ENCODE measurements at regions not wholly inside any gene's neighbourhood (a gene's known extent, or its start where the extent isn't known, plus 50 kb on each side); places are given as distances from the start of the nearest gene placed in this dataset.
A peak's percentile ranks its signal among the peaks of the same experiment; 100 is the strongest.

DNA sequence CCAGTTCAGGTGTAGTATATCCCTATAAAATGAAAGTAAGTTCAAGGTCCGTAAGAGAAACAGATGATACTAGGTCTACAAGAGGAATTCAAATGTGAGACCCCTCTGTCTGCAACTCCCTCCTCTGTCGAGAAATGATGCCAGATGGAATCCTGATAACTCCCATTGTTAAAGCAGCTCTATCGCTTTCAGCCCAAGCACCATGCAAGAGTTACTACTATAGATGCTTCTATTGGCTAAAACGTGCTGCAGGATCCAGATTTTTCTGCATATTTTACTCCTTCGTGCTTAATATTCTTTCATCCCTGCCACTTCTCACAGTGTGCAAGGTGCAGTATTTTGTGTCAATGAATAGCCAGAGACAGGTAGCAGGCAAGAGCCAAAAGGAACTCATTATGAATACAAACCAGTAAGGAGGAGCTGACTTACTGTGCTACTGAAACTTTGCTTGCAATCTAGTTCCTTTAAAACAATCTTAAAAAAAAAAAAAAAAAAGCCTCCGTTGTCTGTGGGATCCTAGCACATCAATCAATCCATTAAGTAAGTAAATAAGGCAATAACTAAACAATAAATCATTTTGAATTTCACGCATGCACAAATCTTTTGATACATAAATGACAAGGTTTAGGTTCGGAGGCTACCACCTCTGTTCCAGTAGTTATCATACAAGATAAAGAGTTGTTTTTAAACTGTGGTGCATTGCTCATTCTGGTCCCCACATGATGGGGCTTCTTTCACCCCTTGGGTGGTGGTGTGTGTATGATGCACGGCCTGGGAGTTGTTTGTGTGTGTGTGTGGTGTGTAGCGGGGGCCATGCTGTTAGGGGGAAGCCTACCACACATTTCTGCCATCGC is 151.1 kb upstream of the MPDZ start:
- DNase-seq: no peak
- no peaks in the 10 kb centered on the region for H3K36me3 ChIP-seq
- H3K27me3 ChIP-seq: no peaks in the 10 kb centered on the region
- no peak overlapping the region for H3K27ac ChIP-seq
- no peak for TF ChIP-seq POLR2A (IDR thresholded peaks at IDR 0.05)
- TF ChIP-seq, protein P1, sequence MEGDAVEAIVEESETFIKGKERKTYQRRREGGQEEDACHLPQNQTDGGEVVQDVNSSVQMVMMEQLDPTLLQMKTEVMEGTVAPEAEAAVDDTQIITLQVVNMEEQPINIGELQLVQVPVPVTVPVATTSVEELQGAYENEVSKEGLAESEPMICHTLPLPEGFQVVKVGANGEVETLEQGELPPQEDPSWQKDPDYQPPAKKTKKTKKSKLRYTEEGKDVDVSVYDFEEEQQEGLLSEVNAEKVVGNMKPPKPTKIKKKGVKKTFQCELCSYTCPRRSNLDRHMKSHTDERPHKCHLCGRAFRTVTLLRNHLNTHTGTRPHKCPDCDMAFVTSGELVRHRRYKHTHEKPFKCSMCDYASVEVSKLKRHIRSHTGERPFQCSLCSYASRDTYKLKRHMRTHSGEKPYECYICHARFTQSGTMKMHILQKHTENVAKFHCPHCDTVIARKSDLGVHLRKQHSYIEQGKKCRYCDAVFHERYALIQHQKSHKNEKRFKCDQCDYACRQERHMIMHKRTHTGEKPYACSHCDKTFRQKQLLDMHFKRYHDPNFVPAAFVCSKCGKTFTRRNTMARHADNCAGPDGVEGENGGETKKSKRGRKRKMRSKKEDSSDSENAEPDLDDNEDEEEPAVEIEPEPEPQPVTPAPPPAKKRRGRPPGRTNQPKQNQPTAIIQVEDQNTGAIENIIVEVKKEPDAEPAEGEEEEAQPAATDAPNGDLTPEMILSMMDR (IDR thresholded peaks at IDR 0.05): no peak
- H3K4me1 ChIP-seq: no peaks in the 10 kb centered on the region
- no peaks in the 10 kb centered on the region for H3K9me3 ChIP-seq
- no peak overlapping the region for H3K4me3 ChIP-seq

DNA sequence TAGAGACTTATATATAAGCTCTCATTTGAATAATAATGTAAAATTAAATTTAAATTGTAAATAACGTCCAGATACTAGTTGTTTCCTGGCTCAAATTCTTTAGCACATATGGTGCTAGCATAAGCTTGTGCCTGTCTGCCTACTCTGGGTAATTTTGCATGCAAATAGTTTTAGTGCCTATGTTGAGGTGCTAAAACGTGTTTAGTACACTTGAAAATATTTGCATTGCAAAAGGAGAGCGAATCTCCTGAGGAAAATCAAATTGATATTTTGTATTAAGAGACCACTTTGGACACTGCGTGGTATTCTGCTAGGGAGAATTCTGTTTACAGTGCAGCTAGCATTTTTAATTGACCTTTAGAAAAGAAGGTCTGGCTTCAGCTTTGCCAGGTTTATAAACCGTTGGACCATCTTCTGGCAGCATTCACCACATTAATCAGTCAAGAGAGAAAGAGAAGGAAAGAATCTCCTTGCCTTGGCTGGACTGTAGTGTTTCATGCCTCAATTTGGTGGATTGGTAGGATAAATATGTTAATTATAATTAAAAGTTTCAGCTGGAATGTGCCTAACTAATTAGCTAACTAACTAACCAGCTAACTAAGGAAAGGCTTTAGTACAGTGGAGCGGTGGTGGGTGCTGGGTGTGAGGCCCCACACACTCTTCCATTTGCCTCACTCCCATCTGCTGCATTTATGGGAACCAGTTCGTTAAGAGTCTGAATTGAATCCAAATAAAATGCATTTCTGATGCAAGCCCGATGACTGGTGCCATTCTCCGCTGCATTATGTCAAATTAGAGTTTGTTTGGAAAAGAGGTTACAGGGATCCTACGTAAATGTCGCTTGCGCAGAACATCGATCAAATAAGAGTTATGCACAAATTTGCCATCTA is 150.1 kb upstream of the MPDZ start:
- TF ChIP-seq, protein P1 (IDR thresholded peaks at IDR 0.05): no peak
- no peak for TF ChIP-seq POLR2A (IDR thresholded peaks at IDR 0.05)
- no peak overlapping the region for H3K4me3 ChIP-seq
- DNase-seq: no peak
- H3K4me1 ChIP-seq: no peaks in the 10 kb centered on the region
- H3K9me3 ChIP-seq: no peaks in the 10 kb centered on the region
- no peaks in the 10 kb centered on the region for H3K36me3 ChIP-seq
- no peaks in the 10 kb centered on the region for H3K27me3 ChIP-seq
- H3K27ac ChIP-seq: no peak overlapping the region

DNA sequence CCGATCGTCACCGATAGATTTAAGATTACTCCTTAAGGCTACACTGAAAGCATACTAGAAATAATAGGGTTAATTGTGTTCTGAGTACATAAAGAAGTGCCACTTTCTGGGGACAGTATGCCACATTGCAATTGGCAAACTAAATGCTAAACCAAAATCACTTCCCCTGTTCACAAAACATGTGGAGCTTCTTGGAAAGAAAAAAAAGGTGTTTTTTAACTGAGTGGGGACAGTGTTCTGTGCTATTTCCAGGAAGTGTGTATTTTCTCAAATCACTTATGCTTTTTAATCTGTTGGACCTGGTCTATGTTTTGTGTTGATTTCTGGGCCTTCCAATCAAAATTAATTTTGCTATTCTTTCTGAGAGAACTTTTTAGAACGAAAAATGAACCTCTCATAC is 149.3 kb upstream of the MPDZ start:
- DNase-seq: no peak
- H3K4me1 ChIP-seq: no peaks in the 10 kb centered on the region
- no peak overlapping the region for H3K27ac ChIP-seq
- H3K36me3 ChIP-seq: no peaks in the 10 kb centered on the region
- no peaks in the 10 kb centered on the region for H3K9me3 ChIP-seq
- no peak for TF ChIP-seq POLR2A (IDR thresholded peaks at IDR 0.05)
- TF ChIP-seq, protein P1 (IDR thresholded peaks at IDR 0.05): no peak
- no peak overlapping the region for H3K4me3 ChIP-seq
- no peaks in the 10 kb centered on the region for H3K27me3 ChIP-seq

DNA sequence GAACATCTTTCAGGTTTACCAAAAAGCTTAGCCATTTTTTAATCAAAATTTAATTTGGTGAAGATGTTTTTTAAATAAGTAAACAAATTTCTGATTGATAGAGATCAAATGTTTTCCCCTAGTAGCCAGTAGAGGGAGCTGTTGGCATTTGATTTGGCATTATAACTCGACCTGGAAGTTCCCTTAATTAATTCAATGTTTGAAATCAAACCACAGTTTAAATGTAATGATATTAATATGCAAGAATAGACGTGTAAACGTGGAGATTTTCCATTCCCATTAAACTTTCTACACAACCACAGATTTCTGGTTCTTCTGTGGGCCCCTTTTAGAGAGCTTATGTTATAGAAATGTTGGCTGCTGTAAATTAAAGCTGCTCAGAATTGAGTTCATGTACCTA is 148.1 kb upstream of the MPDZ start:
- Histone ChIP-seq H3K4me3 (no peak overlapping the region), H3K27ac (no peak overlapping the region), H3K27me3 (no peaks in the 10 kb centered on the region), H3K9me3 (no peaks in the 10 kb centered on the region), H3K36me3 (no peaks in the 10 kb centered on the region), H3K4me1 (no peaks in the 10 kb centered on the region)
- DNase-seq: no peak
- TF ChIP-seq, protein P1 (IDR thresholded peaks at IDR 0.05): peak; percentile 5 to 84 (median 65)
- no peak for TF ChIP-seq POLR2A (IDR thresholded peaks at IDR 0.05)

DNA sequence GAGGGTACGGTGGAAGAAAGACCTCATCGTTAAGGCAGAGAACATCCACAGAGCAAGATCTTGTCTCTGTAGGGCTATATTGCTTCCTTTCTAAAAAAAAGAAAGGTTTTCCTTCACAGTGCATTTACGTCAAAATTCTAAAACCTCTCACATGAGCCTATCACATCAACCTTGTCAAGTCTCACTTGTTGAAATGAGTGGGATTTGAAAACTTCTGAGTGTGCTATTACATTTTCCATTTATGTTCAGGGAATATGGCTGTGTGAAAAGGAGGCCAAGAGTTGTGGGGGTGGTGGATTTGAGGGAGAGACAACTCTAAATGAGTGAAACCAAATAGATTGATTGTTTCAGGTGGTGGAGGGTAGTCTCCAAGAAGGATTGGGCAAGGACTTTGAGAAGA is 147.1 kb upstream of the MPDZ start:
- DNase-seq: no peak
- no peak overlapping the region for H3K4me3 ChIP-seq
- H3K27ac ChIP-seq: no peak overlapping the region
- H3K4me1 ChIP-seq: no peaks in the 10 kb centered on the region
- TF ChIP-seq, protein P1 (IDR thresholded peaks at IDR 0.05): no peak
- TF ChIP-seq POLR2A (IDR thresholded peaks at IDR 0.05): no peak
- no peaks in the 10 kb centered on the region for H3K36me3 ChIP-seq
- no peaks in the 10 kb centered on the region for H3K9me3 ChIP-seq
- H3K27me3 ChIP-seq: no peaks in the 10 kb centered on the region

All from Peyer's patch (tissue), 4 donors.